Sigmoid colon (tissue), 4 donors: ENCODE measurements at regions not wholly inside any gene's neighbourhood (a gene's known extent, or its start where the extent isn't known, plus 50 kb on each side); places are given as distances from the start of the nearest gene placed in this dataset.

ENCODE experiments used
- CTCF ChIP-seq, 4 experiments: fragments of 450-650 bp in 3 of 4; fragments of 200-600 bp in 1 of 4; IDR thresholded peaks; one replicate each; pipeline ENCODE4 v1.5.1; 2016 to 2019; ENCODE audit warnings: antibody characterized with exemption in 4 of 4, mild to moderate bottlenecking in 3 of 4, moderate library complexity in 2 of 4
- EP300 ChIP-seq, 4 donors: sonication (generic); formaldehyde crosslinking; IDR thresholded peaks; one replicate each; pipeline ENCODE4 v1.6.1; 2017; ENCODE audit warnings: antibody characterized with exemption in 4 of 4
- POLR2AphosphoS5 ChIP-seq, 4 donors: sonication (generic); formaldehyde crosslinking; IDR thresholded peaks; one replicate each; pipeline ENCODE4 v1.6.1; 2017; ENCODE audit warnings: antibody characterized with exemption in 4 of 4

GRCh38 chr6:12501990-12502389 is 211.8 kb downstream of the EDN1 start:
- no peak for TF ChIP-seq POLR2AphosphoS5 (IDR thresholded peaks at IDR 0.05)
- no peak for TF ChIP-seq CTCF (IDR thresholded peaks at IDR 0.05)
- no peak for TF ChIP-seq EP300 (IDR thresholded peaks at IDR 0.05)
